Astrocyte (in vitro differentiated cells and primary cell): ENCODE measurements at regions not wholly inside any gene's neighbourhood (a gene's known extent, or its start where the extent isn't known, plus 50 kb on each side); places are given as distances from the start of the nearest gene placed in this dataset.

Experiments
- EZH2 ChIP-seq: IDR thresholded peaks from 2 replicates; pipeline ENCODE4 v1.6.1; 2012; ENCODE audit warnings: mild to moderate bottlenecking, low read length, inconsistent platforms; ENCODE audit not compliant: insufficient read depth
- TF ChIP-seq, protein P1 (sequence below): IDR thresholded peaks from 2 replicates; pipeline ENCODE4 v1.5.1; 2011; ENCODE audit warnings: low read depth, mild to moderate bottlenecking, inconsistent platforms, low read length, moderate library complexity; ENCODE audit not compliant: insufficient read depth

DNA sequence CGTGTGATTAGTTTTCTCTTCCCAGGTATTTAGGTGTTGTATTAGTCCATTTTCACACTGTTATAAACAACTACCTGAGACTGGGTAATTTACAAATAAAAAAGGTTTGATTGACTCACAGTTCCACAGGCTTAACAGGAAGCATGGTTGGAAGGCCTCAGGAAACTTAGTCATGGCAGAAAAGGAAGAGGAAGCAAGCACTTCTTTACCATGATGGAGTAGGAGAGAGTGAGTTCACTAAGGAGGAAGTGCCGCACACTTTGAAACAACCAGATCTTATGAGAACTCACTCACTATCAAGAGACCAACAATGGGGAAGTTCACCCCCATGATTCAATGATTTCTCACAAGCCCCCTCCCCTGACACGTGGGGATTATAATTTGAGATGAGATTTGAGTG lies 1343.7 kb upstream of the GOT2 start:
- TF ChIP-seq, protein P1, sequence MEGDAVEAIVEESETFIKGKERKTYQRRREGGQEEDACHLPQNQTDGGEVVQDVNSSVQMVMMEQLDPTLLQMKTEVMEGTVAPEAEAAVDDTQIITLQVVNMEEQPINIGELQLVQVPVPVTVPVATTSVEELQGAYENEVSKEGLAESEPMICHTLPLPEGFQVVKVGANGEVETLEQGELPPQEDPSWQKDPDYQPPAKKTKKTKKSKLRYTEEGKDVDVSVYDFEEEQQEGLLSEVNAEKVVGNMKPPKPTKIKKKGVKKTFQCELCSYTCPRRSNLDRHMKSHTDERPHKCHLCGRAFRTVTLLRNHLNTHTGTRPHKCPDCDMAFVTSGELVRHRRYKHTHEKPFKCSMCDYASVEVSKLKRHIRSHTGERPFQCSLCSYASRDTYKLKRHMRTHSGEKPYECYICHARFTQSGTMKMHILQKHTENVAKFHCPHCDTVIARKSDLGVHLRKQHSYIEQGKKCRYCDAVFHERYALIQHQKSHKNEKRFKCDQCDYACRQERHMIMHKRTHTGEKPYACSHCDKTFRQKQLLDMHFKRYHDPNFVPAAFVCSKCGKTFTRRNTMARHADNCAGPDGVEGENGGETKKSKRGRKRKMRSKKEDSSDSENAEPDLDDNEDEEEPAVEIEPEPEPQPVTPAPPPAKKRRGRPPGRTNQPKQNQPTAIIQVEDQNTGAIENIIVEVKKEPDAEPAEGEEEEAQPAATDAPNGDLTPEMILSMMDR = no peak
- TF ChIP-seq EZH2 = no peak
